ENCODE measurements at regions not wholly inside any gene's neighbourhood (a gene's known extent, or its start where the extent isn't known, plus 50 kb on each side); places are given as distances from the start of the nearest gene placed in this dataset.
A peak's percentile ranks its signal among the peaks of the same experiment; 100 is the strongest.

GRCh38 chr18:53943326-53943860 is 281.1 kb downstream of the MBD2 start:
- DNase-seq (ENCODE audit: low read depth in 4 of 6, low spot score in 6 of 6), result no peak
- no peaks in the 10 kb centered on the region for H3K27me3 ChIP-seq (ENCODE audit: control insufficient read depth, insufficient read depth, low read length)
- no peak overlapping the region for H3K27ac ChIP-seq (ENCODE audit: low read depth, low read length)
- no peaks in the 10 kb centered on the region for H3K36me3 ChIP-seq (ENCODE audit: control insufficient read depth, insufficient read depth, low read length)
- H3K4me3 ChIP-seq (ENCODE audit: low read depth, low read length), result no peak overlapping the region
- peaks cover 8% of the 10 kb centered on the region for H3K9me3 ChIP-seq (ENCODE audit: control insufficient read depth, insufficient read depth, low read length)
- no peaks in the 10 kb centered on the region for H3K4me1 ChIP-seq (ENCODE audit: control insufficient read depth, insufficient read depth, low read length)
- WGBS (ENCODE audit: insufficient coverage), result 100% methylated on average over 1 of the region's 1 CpG

GRCh38 chr18:53941601-53942338 is 282.7 kb downstream of the MBD2 start:
- H3K27me3 ChIP-seq (ENCODE audit: control insufficient read depth, insufficient read depth, low read length), result no peaks in the 10 kb centered on the region
- no peak overlapping the region for H3K27ac ChIP-seq (ENCODE audit: low read depth, low read length)
- H3K4me3 ChIP-seq (ENCODE audit: low read depth, low read length), result no peak overlapping the region
- no peak for DNase-seq (ENCODE audit: low read depth in 4 of 6, low spot score in 6 of 6)
- no peaks in the 10 kb centered on the region for H3K4me1 ChIP-seq (ENCODE audit: control insufficient read depth, insufficient read depth, low read length)
- no peaks in the 10 kb centered on the region for H3K36me3 ChIP-seq (ENCODE audit: control insufficient read depth, insufficient read depth, low read length)
- H3K9me3 ChIP-seq (ENCODE audit: control insufficient read depth, insufficient read depth, low read length), result peaks cover 8% of the 10 kb centered on the region

GRCh38 chr18:53937037-53937436 is 287.4 kb downstream of the MBD2 start:
- Histone ChIP-seq H3K27me3 (ENCODE audit: control insufficient read depth, insufficient read depth, low read length) (no peaks in the 10 kb centered on the region), H3K36me3 (ENCODE audit: control insufficient read depth, insufficient read depth, low read length) (no peaks in the 10 kb centered on the region), H3K27ac (ENCODE audit: low read depth, low read length) (no peak overlapping the region), H3K4me1 (ENCODE audit: control insufficient read depth, insufficient read depth, low read length) (no peaks in the 10 kb centered on the region), H3K9me3 (ENCODE audit: control insufficient read depth, insufficient read depth, low read length) (no peaks in the 10 kb centered on the region), H3K4me3 (ENCODE audit: low read depth, low read length) (no peak overlapping the region)
- DNase-seq (ENCODE audit: low read depth in 4 of 6, low spot score in 6 of 6), result no peak
- 71% methylated on average over 1 of the region's 3 CpGs for WGBS (ENCODE audit: insufficient coverage)

- Histone ChIP-seq H3K36me3 (ENCODE audit: control insufficient read depth, insufficient read depth, low read length) (no peaks in the 10 kb centered on the region), H3K9me3 (ENCODE audit: control insufficient read depth, insufficient read depth, low read length) (no peaks in the 10 kb centered on the region), H3K27ac (ENCODE audit: low read depth, low read length) (no peak overlapping the region), H3K4me1 (ENCODE audit: control insufficient read depth, insufficient read depth, low read length) (no peaks in the 10 kb centered on the region), H3K4me3 (ENCODE audit: low read depth, low read length) (no peak overlapping the region), H3K27me3 (ENCODE audit: control insufficient read depth, insufficient read depth, low read length) (no peaks in the 10 kb centered on the region)
- DNase-seq (ENCODE audit: low read depth in 4 of 6, low spot score in 6 of 6), result no peak
- WGBS (ENCODE audit: insufficient coverage), result no CpG with 5 or more reads among the region's 2 CpGs
These were observed 288.7 kb downstream of the MBD2 start for GRCh38 chr18:53935803-53936202.

- Histone ChIP-seq H3K4me1 (ENCODE audit: control insufficient read depth, insufficient read depth, low read length) (no peaks in the 10 kb centered on the region), H3K36me3 (ENCODE audit: control insufficient read depth, insufficient read depth, low read length) (no peaks in the 10 kb centered on the region), H3K27ac (ENCODE audit: low read depth, low read length) (no peak overlapping the region), H3K9me3 (ENCODE audit: control insufficient read depth, insufficient read depth, low read length) (no peaks in the 10 kb centered on the region), H3K4me3 (ENCODE audit: low read depth, low read length) (no peak overlapping the region), H3K27me3 (ENCODE audit: control insufficient read depth, insufficient read depth, low read length) (no peaks in the 10 kb centered on the region)
- WGBS (ENCODE audit: insufficient coverage), result no CpG with 5 or more reads among the region's 2 CpGs
- no peak for DNase-seq (ENCODE audit: low read depth in 4 of 6, low spot score in 6 of 6)
These were observed 289.1 kb downstream of the MBD2 start for GRCh38 chr18:53935399-53935798.

- Histone ChIP-seq H3K27me3 (ENCODE audit: control insufficient read depth, insufficient read depth, low read length) (no peaks in the 10 kb centered on the region), H3K4me1 (ENCODE audit: control insufficient read depth, insufficient read depth, low read length) (no peaks in the 10 kb centered on the region), H3K9me3 (ENCODE audit: control insufficient read depth, insufficient read depth, low read length) (no peaks in the 10 kb centered on the region), H3K4me3 (ENCODE audit: low read depth, low read length) (no peak overlapping the region), H3K27ac (ENCODE audit: low read depth, low read length) (no peak overlapping the region), H3K36me3 (ENCODE audit: control insufficient read depth, insufficient read depth, low read length) (no peaks in the 10 kb centered on the region)
- DNase-seq (ENCODE audit: low read depth in 4 of 6, low spot score in 6 of 6), result no peak
- WGBS (ENCODE audit: insufficient coverage), result 98% methylated on average over 22 of the region's 25 CpGs
These were observed 304.0 kb downstream of the MBD2 start for GRCh38 chr18:53920312-53921075.

GRCh38 chr18:53918091-53918490 is 306.4 kb downstream of the MBD2 start:
- no CpG with 5 or more reads among the region's 2 CpGs for WGBS (ENCODE audit: insufficient coverage)
- no peak overlapping the region for H3K4me3 ChIP-seq (ENCODE audit: low read depth, low read length)
- H3K36me3 ChIP-seq (ENCODE audit: control insufficient read depth, insufficient read depth, low read length), result no peaks in the 10 kb centered on the region
- no peaks in the 10 kb centered on the region for H3K9me3 ChIP-seq (ENCODE audit: control insufficient read depth, insufficient read depth, low read length)
- no peaks in the 10 kb centered on the region for H3K27me3 ChIP-seq (ENCODE audit: control insufficient read depth, insufficient read depth, low read length)
- H3K4me1 ChIP-seq (ENCODE audit: control insufficient read depth, insufficient read depth, low read length), result no peaks in the 10 kb centered on the region
- H3K27ac ChIP-seq (ENCODE audit: low read depth, low read length), result no peak overlapping the region
- no peak for DNase-seq (ENCODE audit: low read depth in 4 of 6, low spot score in 6 of 6)

- H3K27me3 ChIP-seq (ENCODE audit: control insufficient read depth, insufficient read depth, low read length), result no peaks in the 10 kb centered on the region
- WGBS (ENCODE audit: insufficient coverage), result no CpG with 5 or more reads among the region's 2 CpGs
- DNase-seq (ENCODE audit: low read depth in 4 of 6, low spot score in 6 of 6), result no peak
- H3K27ac ChIP-seq (ENCODE audit: low read depth, low read length), result no peak overlapping the region
- H3K36me3 ChIP-seq (ENCODE audit: control insufficient read depth, insufficient read depth, low read length), result no peaks in the 10 kb centered on the region
- no peak overlapping the region for H3K4me3 ChIP-seq (ENCODE audit: low read depth, low read length)
- H3K4me1 ChIP-seq (ENCODE audit: control insufficient read depth, insufficient read depth, low read length), result no peaks in the 10 kb centered on the region
- H3K9me3 ChIP-seq (ENCODE audit: control insufficient read depth, insufficient read depth, low read length), result no peaks in the 10 kb centered on the region
These were observed 313.3 kb downstream of the MBD2 start for GRCh38 chr18:53911200-53911599.

GRCh38 chr18:53909668-53910067 is 314.8 kb downstream of the MBD2 start:
- Histone ChIP-seq H3K36me3 (ENCODE audit: control insufficient read depth, insufficient read depth, low read length) (no peaks in the 10 kb centered on the region), H3K9me3 (ENCODE audit: control insufficient read depth, insufficient read depth, low read length) (no peaks in the 10 kb centered on the region), H3K27ac (ENCODE audit: low read depth, low read length) (no peak overlapping the region), H3K4me1 (ENCODE audit: control insufficient read depth, insufficient read depth, low read length) (no peaks in the 10 kb centered on the region), H3K27me3 (ENCODE audit: control insufficient read depth, insufficient read depth, low read length) (no peaks in the 10 kb centered on the region), H3K4me3 (ENCODE audit: low read depth, low read length) (no peak overlapping the region)
- 80% methylated on average over 1 of the region's 4 CpGs for WGBS (ENCODE audit: insufficient coverage)
- no peak for DNase-seq (ENCODE audit: low read depth in 4 of 6, low spot score in 6 of 6)

GRCh38 chr18:53907921-53908320 is 316.5 kb downstream of the MBD2 start:
- Histone ChIP-seq H3K4me1 (ENCODE audit: control insufficient read depth, insufficient read depth, low read length) (no peaks in the 10 kb centered on the region), H3K27me3 (ENCODE audit: control insufficient read depth, insufficient read depth, low read length) (no peaks in the 10 kb centered on the region), H3K9me3 (ENCODE audit: control insufficient read depth, insufficient read depth, low read length) (no peaks in the 10 kb centered on the region), H3K36me3 (ENCODE audit: control insufficient read depth, insufficient read depth, low read length) (no peaks in the 10 kb centered on the region), H3K27ac (ENCODE audit: low read depth, low read length) (no peak overlapping the region), H3K4me3 (ENCODE audit: low read depth, low read length) (no peak overlapping the region)
- DNase-seq (ENCODE audit: low read depth in 4 of 6, low spot score in 6 of 6), result peak in 1 of 6 donors; percentile 60

Measured in spinal cord (tissue), 9 donors.